A673 (cell line): ENCODE measurements at regions not wholly inside any gene's neighbourhood (a gene's known extent, or its start where the extent isn't known, plus 50 kb on each side); places are given as distances from the start of the nearest gene placed in this dataset.

Experiments used
- BruUV-seq: library from RNA; stranded (reverse); fragments of 400-500 nt; replicated peaks from 2 replicates; lab custom pipeline; 2021; lab: Mats Ljungman, UMichigan
- CTCF ChIA-PET: fragments of 300-600 bp; sonication (Branson Sonifier 250); formaldehyde crosslinking; loops from one replicate; lab custom pipeline; 2022; ENCODE audit warnings: antibody characterized with exemption; lab: Charles Lee
- POLR2A ChIA-PET: fragments of 300-600 bp; sonication (Branson Sonifier 250); formaldehyde crosslinking; loops from one replicate; lab custom pipeline; 2022; ENCODE audit warnings: antibody characterized with exemption; ENCODE audit not compliant: low non-redundant PET; lab: Charles Lee
- DNase-seq: peaks from one replicate; pipeline ENCODE4 v3.0.0-alpha.2; 2015; ENCODE audit warnings: low spot score
- H3K27ac ChIP-seq: fragments of 200-600 bp; sonication (generic); 2 replicates; pipeline ENCODE4 v1.5.1; 2016; ENCODE audit warnings: mixed run types, low read depth, mild to moderate bottlenecking, mixed read lengths, antibody characterized with exemption, low read length; ENCODE audit not compliant: poor library complexity, severe bottlenecking
- H3K27me3 ChIP-seq: fragments of 200-600 bp; sonication (generic); replicated peaks from 2 replicates; pipeline ENCODE4 v1.6.1; 2017; ENCODE audit warnings: mixed run types, low read depth, mild to moderate bottlenecking, mixed read lengths, antibody characterized with exemption, low read length; ENCODE audit not compliant: insufficient read depth, poor library complexity
- H3K36me3 ChIP-seq: fragments of 200-600 bp; sonication (generic); 2 replicates; pipeline ENCODE4 v1.6.1; 2016; ENCODE audit warnings: mixed run types, mild to moderate bottlenecking, mixed read lengths, antibody characterized with exemption, low read length; ENCODE audit not compliant: insufficient read depth, poor library complexity, severe bottlenecking
- H3K4me1 ChIP-seq: fragments of 200-600 bp; sonication (generic); 2 replicates; pipeline ENCODE4 v1.6.1; 2017; ENCODE audit warnings: mixed run types, mild to moderate bottlenecking, mixed read lengths, antibody characterized with exemption, low read length; ENCODE audit not compliant: insufficient read depth, poor library complexity, severe bottlenecking
- H3K4me3 ChIP-seq: fragments of 200-600 bp; sonication (generic); 2 replicates; pipeline ENCODE4 v1.5.1; 2016; ENCODE audit warnings: low read depth, mixed run types, mild to moderate bottlenecking, mixed read lengths, low read length; ENCODE audit not compliant: poor library complexity, severe bottlenecking
- H3K9me3 ChIP-seq: fragments of 200-600 bp; sonication (generic); 2 replicates; pipeline ENCODE4 v1.6.1; 2016; ENCODE audit warnings: mixed run types, low read depth, mild to moderate bottlenecking, mixed read lengths, antibody characterized with exemption, low read length; ENCODE audit not compliant: poor library complexity, severe bottlenecking
- CTCF ChIP-seq: fragments of 300-800, 200-600 bp; sonication (generic); conservative IDR thresholded peaks from 2 replicates; pipeline ENCODE4 v1.5.1; 2017; ENCODE audit warnings: low read depth, mild to moderate bottlenecking, antibody characterized with exemption, low read length, moderate library complexity, mixed read lengths
- EZH2 ChIP-seq: fragments of 200-600 bp; sonication (generic); IDR thresholded peaks from 2 replicates; pipeline ENCODE4 v1.6.1; 2017; ENCODE audit warnings: borderline replicate concordance, low read depth, mild to moderate bottlenecking, mixed read lengths, antibody characterized with exemption, low read length; ENCODE audit not compliant: poor library complexity, severe bottlenecking
- intact Hi-C: fragments of 100-400 bp; cut with micrococcal nuclease; formaldehyde crosslinking; loops from one replicate; pipeline ENCODE4 v1.10.0; 2022; ENCODE audit not compliant: unreplicated experiment

DNA sequence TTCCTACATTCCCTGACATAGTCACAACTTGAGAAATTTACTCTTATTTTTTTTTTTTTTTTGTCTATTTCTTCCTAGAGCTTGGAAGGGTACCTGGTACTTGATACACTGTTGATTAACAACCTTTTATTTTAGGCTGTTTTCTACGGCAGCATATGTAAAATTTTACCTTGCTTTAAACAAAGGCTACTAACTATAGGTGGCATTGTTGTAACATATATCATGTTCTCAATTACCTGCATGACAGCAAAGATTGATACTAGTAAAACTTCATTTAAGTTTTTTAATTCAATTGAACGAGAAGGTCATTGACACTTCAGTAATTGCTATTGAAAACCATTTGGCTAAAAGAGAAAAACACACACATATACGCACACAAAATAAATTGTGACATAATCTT is 238.3 kb upstream of the ESRRG start:
- CTCF ChIA-PET = no interaction called here
- Histone ChIP-seq H3K9me3 (no peaks in the 10 kb centered on the region), H3K27ac (no peak overlapping the region), H3K27me3 (no peaks in the 10 kb centered on the region), H3K4me1 (no peaks in the 10 kb centered on the region), H3K36me3 (no peaks in the 10 kb centered on the region), H3K4me3 (no peak overlapping the region)
- intact Hi-C loops = no loop called here
- TF ChIP-seq EZH2 (no peak), CTCF (no peak)
- DNase-seq = no peak
- no TSS peak for BruUV-seq
- POLR2A ChIA-PET = no interaction called here

DNA sequence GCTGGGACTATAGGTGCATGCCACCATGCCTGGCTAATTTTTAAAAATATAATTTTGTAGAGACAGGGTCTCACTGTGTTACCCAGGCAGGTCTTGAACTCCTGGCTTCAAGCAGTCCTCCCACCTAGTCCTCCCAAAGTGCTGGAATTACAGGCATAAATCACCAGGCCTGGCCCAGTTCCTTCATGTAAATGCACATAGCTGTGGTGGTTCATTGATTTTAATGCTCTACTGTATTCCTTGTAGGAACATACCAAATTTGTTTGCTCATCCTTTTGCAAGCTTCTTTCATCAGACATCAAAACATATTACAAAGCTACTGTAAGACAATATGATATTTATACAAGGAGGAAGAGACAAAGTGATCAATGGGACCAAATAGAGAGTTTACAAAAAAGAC is 237.5 kb upstream of the ESRRG start:
- CTCF ChIA-PET = no interaction called here
- intact Hi-C loops = no loop called here
- no TSS peak for BruUV-seq

DNA sequence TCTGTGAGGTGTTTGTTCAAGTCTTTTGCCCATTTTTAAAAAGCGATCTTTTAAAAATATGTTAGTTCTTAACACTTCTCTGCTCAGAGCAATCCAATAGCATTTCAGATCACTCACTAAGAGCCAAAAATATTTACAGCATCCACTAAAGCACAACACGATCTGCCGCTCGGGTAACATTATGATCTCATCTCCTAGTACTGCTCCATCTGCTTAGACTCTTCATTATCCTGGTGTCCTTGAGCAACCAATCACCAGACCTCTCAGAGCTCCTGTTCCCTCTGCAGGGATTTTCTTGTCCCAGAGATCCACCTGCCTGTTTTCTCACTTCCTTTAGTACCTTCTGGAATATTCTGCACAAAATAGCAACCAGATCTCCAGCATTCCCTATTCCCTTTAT is 235.3 kb upstream of the ESRRG start:
- CTCF ChIA-PET = no interaction called here
- H3K4me3 ChIP-seq = no peak overlapping the region
- intact Hi-C loops = no loop called here
- no peaks in the 10 kb centered on the region for H3K27me3 ChIP-seq
- H3K4me1 ChIP-seq = no peaks in the 10 kb centered on the region
- H3K27ac ChIP-seq = no peak overlapping the region
- H3K9me3 ChIP-seq = no peaks in the 10 kb centered on the region
- DNase-seq = no peak
- POLR2A ChIA-PET = no interaction called here
- no peak for TF ChIP-seq CTCF
- TF ChIP-seq EZH2 = no peak
- H3K36me3 ChIP-seq = no peaks in the 10 kb centered on the region
- no TSS peak for BruUV-seq

More for the DNA sequence above, 237.5 kb upstream of the ESRRG start:
- no peak for DNase-seq
- Histone ChIP-seq H3K27me3 (no peaks in the 10 kb centered on the region), H3K4me3 (no peak overlapping the region), H3K27ac (no peak overlapping the region), H3K36me3 (no peaks in the 10 kb centered on the region), H3K4me1 (no peaks in the 10 kb centered on the region), H3K9me3 (no peaks in the 10 kb centered on the region)
- TF ChIP-seq CTCF (no peak), EZH2 (no peak)
- POLR2A ChIA-PET = no interaction called here
